Cardiac fibroblast (primary cell): ENCODE measurements at regions not wholly inside any gene's neighbourhood (a gene's known extent, or its start where the extent isn't known, plus 50 kb on each side); places are given as distances from the start of the nearest gene placed in this dataset.

Source experiments
- DNase-seq, 2 donors: peaks; one replicate each; pipeline versions ENCODE4 v3.0.0 to v3.0.0-alpha.2; 2010; ENCODE audit warnings: low read depth in 2 of 2
- H3K4me3 ChIP-seq, 2 donors: replicated peaks in 1 of 2; 1 replicate in 1 of 2; 2 replicates in 1 of 2; pipeline ENCODE4 v1.5.1; 2011; ENCODE audit warnings: low read depth in 2 of 2, low read length in 2 of 2, mild to moderate bottlenecking in 2 of 2, moderate library complexity in 1 of 2
- TF ChIP-seq, protein P1 (sequence below): IDR thresholded peaks from one replicate; pipeline ENCODE4 v1.5.1; 2011; ENCODE audit warnings: low read depth, mild to moderate bottlenecking, low read length, inconsistent platforms

DNA sequence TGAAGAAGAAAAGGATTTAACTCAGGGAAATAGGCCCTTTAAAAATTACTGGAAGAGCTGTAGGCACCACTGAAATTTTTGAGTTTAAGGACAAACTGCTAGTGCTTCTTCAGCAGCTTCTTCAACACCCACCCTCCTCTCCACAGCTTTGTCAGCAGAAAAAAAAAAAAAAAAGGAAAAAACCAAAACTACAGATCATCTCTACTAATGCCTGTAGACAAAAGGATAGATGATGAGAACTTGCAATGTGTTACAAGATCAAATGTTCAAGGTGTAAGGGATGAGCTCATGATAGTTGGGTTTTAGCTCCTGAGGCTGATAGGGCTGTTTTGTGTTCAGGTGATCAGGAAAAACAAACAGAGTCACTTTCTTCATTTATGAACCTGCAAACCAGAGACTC, 55.2 kb upstream of the PREP start:
- H3K4me3 ChIP-seq = no peak overlapping the region
- TF ChIP-seq, protein P1, sequence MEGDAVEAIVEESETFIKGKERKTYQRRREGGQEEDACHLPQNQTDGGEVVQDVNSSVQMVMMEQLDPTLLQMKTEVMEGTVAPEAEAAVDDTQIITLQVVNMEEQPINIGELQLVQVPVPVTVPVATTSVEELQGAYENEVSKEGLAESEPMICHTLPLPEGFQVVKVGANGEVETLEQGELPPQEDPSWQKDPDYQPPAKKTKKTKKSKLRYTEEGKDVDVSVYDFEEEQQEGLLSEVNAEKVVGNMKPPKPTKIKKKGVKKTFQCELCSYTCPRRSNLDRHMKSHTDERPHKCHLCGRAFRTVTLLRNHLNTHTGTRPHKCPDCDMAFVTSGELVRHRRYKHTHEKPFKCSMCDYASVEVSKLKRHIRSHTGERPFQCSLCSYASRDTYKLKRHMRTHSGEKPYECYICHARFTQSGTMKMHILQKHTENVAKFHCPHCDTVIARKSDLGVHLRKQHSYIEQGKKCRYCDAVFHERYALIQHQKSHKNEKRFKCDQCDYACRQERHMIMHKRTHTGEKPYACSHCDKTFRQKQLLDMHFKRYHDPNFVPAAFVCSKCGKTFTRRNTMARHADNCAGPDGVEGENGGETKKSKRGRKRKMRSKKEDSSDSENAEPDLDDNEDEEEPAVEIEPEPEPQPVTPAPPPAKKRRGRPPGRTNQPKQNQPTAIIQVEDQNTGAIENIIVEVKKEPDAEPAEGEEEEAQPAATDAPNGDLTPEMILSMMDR = no peak
- DNase-seq = no peak

DNA sequence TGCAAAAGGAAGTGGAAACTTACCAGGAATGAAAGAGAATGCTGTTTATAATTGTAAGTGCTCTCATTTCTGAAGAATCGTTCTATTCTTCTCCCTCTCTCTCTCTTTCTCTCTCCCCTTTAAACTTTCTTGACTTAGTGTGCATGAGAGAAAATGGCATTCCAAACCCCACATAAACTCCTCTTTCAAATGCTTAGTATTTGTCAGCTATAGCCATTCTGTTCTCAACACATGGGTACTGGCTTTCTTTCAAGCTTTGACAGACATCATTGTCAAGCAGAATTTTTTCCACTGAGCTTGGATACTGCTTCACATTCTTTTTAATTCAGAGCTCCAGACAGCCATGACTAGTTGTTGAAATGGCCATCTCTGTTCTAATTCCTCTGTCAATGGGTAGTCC, 51.1 kb upstream of the PREP start:
- no peak for DNase-seq
- TF ChIP-seq, protein P1 = no peak
- no peak overlapping the region for H3K4me3 ChIP-seq

DNA sequence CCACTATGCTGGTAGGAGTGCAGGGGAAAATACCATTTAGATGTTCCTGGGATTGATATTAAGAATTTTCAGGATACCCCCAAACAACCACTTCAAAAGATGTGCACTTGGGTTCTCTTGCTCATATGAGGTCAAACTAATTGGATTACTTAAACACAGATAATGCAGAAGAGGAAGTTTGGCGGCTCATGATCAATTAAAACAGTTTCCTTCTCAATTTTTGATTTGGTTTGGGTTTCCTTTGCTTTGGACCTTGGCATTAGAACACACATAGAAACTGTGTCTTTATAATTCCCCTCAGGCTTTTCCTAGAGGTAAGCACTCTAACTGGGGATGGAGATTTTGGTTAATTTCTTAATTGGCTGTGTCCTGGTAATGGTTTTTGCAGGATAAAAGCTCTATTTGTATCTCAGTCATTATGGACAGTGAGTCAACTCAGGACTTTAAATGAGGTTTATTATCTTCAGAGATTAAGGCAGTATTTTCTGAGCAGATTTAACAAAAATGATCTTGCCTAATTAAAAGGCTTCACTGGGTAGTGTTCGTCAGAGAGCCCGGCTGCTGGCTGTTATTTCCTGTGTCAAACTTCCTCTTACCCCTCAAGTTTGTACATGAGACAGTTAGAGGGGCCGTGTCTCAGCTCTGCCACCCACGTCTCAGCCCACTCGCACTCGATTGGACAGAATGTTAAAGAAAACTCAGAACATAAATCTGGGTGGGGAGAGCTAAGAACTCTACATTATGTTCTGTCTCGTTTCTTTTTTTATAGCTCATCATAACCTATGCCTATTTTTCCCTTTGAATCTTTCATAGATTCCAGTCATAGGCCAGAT, 50.3 kb upstream of the PREP start:
- no peak overlapping the region for H3K4me3 ChIP-seq
- TF ChIP-seq, protein P1 = no peak
- no peak for DNase-seq
